Fibroblast of lung (primary cell): ENCODE measurements at regions not wholly inside any gene's neighbourhood (a gene's known extent, or its start where the extent isn't known, plus 50 kb on each side); places are given as distances from the start of the nearest gene placed in this dataset.
"Not testable (repeated sequence)": the region's sequence is repeated elsewhere in the genome, so short reads cannot be mapped to it uniquely, and the experiment has no call there.

Source experiments
- DNase-seq, 2 donors: peaks; one replicate each; pipeline versions ENCODE4 v3.0.0 to v3.0.0-alpha.2; 2010; ENCODE audit warnings: low read depth in 2 of 2
- H2AFZ ChIP-seq: 2 replicates; pipeline ENCODE4 v1.5.1; 2012; ENCODE audit warnings: low read length, control low read depth, inconsistent platforms
- H3K27ac ChIP-seq: 2 replicates; pipeline ENCODE4 v1.5.1; 2011; ENCODE audit warnings: low read length, control low read depth; ENCODE audit not compliant: insufficient read depth
- H3K27me3 ChIP-seq: 2 replicates; pipeline ENCODE4 v1.5.1; 2011; ENCODE audit warnings: mild to moderate bottlenecking, low read length; ENCODE audit not compliant: control insufficient read depth, insufficient read depth
- H3K36me3 ChIP-seq: 2 replicates; pipeline ENCODE4 v1.5.1; 2011; ENCODE audit warnings: low read length; ENCODE audit not compliant: control insufficient read depth, insufficient read depth
- H3K4me1 ChIP-seq: 2 replicates; pipeline ENCODE4 v1.5.1; 2011; ENCODE audit warnings: low read length; ENCODE audit not compliant: control insufficient read depth, insufficient read depth; ENCODE audit errors: extremely low read depth
- H3K4me2 ChIP-seq: 2 replicates; pipeline ENCODE4 v1.5.1; 2011; ENCODE audit warnings: low read length, control low read depth; ENCODE audit not compliant: insufficient read depth; ENCODE audit errors: extremely low read depth
- H3K4me3 ChIP-seq, 4 experiments: fragments of 200-600 bp in 1 of 4; sonication (generic) in 1 of 4; replicated peaks in 1 of 4; 2 replicates each; pipeline ENCODE4 v1.5.1; 2011 to 2016; ENCODE audit warnings: low read length in 4 of 4, low read depth in 3 of 4, mild to moderate bottlenecking in 3 of 4, control low read depth in 2 of 4, inconsistent platforms in 1 of 4, mixed read lengths in 1 of 4; ENCODE audit not compliant: insufficient read depth in 1 of 4; ENCODE audit errors: control extremely low read depth in 1 of 4
- H3K79me2 ChIP-seq: 2 replicates; pipeline ENCODE4 v1.5.1; 2012; ENCODE audit warnings: mild to moderate bottlenecking, low read length, inconsistent platforms; ENCODE audit not compliant: control insufficient read depth, insufficient read depth
- H3K9ac ChIP-seq: 2 replicates; pipeline ENCODE4 v1.5.1; 2011; ENCODE audit warnings: mild to moderate bottlenecking, low read length, control low read depth; ENCODE audit not compliant: insufficient read depth
- H3K9me3 ChIP-seq: 2 replicates; pipeline ENCODE4 v1.5.1; 2012; ENCODE audit warnings: low read depth, low read length; ENCODE audit not compliant: control insufficient read depth, insufficient read depth
- H4K20me1 ChIP-seq: 2 replicates; pipeline ENCODE4 v1.5.1; 2011; ENCODE audit warnings: low read length; ENCODE audit not compliant: control insufficient read depth, insufficient read depth; ENCODE audit errors: extremely low read depth
- CTCF ChIP-seq, 2 donors: IDR thresholded peaks in 1 of 2; conservative IDR thresholded peaks in 1 of 2; 1 replicate in 1 of 2; 2 replicates in 1 of 2; pipeline ENCODE4 v1.5.1; 2011 to 2012; ENCODE audit warnings: low read length in 2 of 2, control low read depth in 1 of 2, inconsistent platforms in 1 of 2, low read depth in 1 of 2, mild to moderate bottlenecking in 1 of 2
- EZH2 ChIP-seq: IDR thresholded peaks from 2 replicates; pipeline ENCODE4 v1.5.1; 2012; ENCODE audit warnings: low read length, control low read depth, mild to moderate bottlenecking; ENCODE audit errors: missing control alignments

GRCh38 chr18:8889489-8889888, 184.1 kb downstream of the MTCL1 start:
- Histone ChIP-seq H3K27ac (no peak overlapping the region), H3K27me3 (no peaks in the 10 kb centered on the region), H2AFZ (no peak overlapping the region), H3K9ac (no peak overlapping the region), H3K79me2 (no peaks in the 10 kb centered on the region), H3K36me3 (no peaks in the 10 kb centered on the region), H3K9me3 (no peaks in the 10 kb centered on the region), H4K20me1 (no peaks in the 10 kb centered on the region), H3K4me2 (no peak overlapping the region), H3K4me1 (peaks cover 8% of the 10 kb centered on the region), H3K4me3 (no peak overlapping the region)
- peak; percentile 9 to 89 for DNase-seq
- TF ChIP-seq CTCF (conservative IDR thresholded peaks at IDR 0.05 in 1 of 2, IDR thresholded peaks at IDR 0.05 in 1 of 2; ENCODE audit: low read depth in 1 of 2, low read length in 2 of 2) = no peak

GRCh38 chr18:8890503-8890902, 185.1 kb downstream of the MTCL1 start:
- DNase-seq = peak in 1 of 2 donors; percentile 11
- not testable (repeated sequence) for H3K4me3 ChIP-seq, H3K27me3 ChIP-seq, H2AFZ ChIP-seq, H3K36me3 ChIP-seq, H4K20me1 ChIP-seq, H3K9me3 ChIP-seq, H3K9ac ChIP-seq, H3K79me2 ChIP-seq, H3K4me2 ChIP-seq
- H3K4me1 ChIP-seq = peaks cover 15% of the 10 kb centered on the region
- peak overlapping the region; percentile 36 for H3K27ac ChIP-seq

- peak; percentile 85 to 99 for DNase-seq
- H3K27me3 ChIP-seq = no peaks in the 10 kb centered on the region
- no peaks in the 10 kb centered on the region for H3K79me2 ChIP-seq
- no peaks in the 10 kb centered on the region for H3K9me3 ChIP-seq
- H3K9ac ChIP-seq = no peak overlapping the region
- H2AFZ ChIP-seq = no peak overlapping the region
- H3K36me3 ChIP-seq = no peaks in the 10 kb centered on the region
- TF ChIP-seq CTCF (conservative IDR thresholded peaks at IDR 0.05 in 1 of 2, IDR thresholded peaks at IDR 0.05 in 1 of 2; ENCODE audit: low read depth in 1 of 2, low read length in 2 of 2) (no peak), EZH2 (no peak)
- H3K27ac ChIP-seq = peak overlapping the region; percentile 36
- H3K4me1 ChIP-seq = peaks cover 15% of the 10 kb centered on the region
- peak overlapping the region; percentile 25 for H3K4me2 ChIP-seq
- H4K20me1 ChIP-seq = no peaks in the 10 kb centered on the region
- H3K4me3 ChIP-seq = no peak overlapping the region
Observed at GRCh38 chr18:8890957-8891464, 185.7 kb downstream of the MTCL1 start.
